ENCODE measurements at regions not wholly inside any gene's neighbourhood (a gene's known extent, or its start where the extent isn't known, plus 50 kb on each side); places are given as distances from the start of the nearest gene placed in this dataset.
"Not testable (repeated sequence)": the region's sequence is repeated elsewhere in the genome, so short reads cannot be mapped to it uniquely, and the experiment has no call there.

- TF ChIP-seq CTCF (IDR thresholded peaks at IDR 0.05; ENCODE audit: low read depth, low read length, missing control alignments), result no peak
- no peak overlapping the region for H3K4me3 ChIP-seq (replicated peaks; ENCODE audit: low read depth, low read length)
Measured at GRCh38 chr5:61231813-61232212, 69.5 kb upstream of the SMIM15 start.

GRCh38 chr5:61232490-61233050 lies 70.3 kb upstream of the SMIM15 start:
- no peak for TF ChIP-seq CTCF (IDR thresholded peaks at IDR 0.05; ENCODE audit: low read depth, low read length, missing control alignments)

More at GRCh38 chr5:61231813-61232212, 69.5 kb upstream of the SMIM15 start:
- no peak for DNase-seq (ENCODE audit: extremely low read depth, low read depth)

GRCh38 chr5:61234019-61234418 lies 71.8 kb upstream of the SMIM15 start:
- H3K4me3 ChIP-seq (replicated peaks; ENCODE audit: low read depth, low read length), result no peak overlapping the region
- TF ChIP-seq CTCF (IDR thresholded peaks at IDR 0.05; ENCODE audit: low read depth, low read length, missing control alignments), result no peak
- DNase-seq (ENCODE audit: extremely low read depth, low read depth), result no peak

More at GRCh38 chr5:61232490-61233050, 70.3 kb upstream of the SMIM15 start:
- no peak overlapping the region for H3K4me3 ChIP-seq (replicated peaks; ENCODE audit: low read depth, low read length)
- DNase-seq (ENCODE audit: extremely low read depth, low read depth), result no peak

GRCh38 chr5:61236715-61237114 lies 74.4 kb upstream of the SMIM15 start:
- not testable (repeated sequence) for DNase-seq (ENCODE audit: extremely low read depth, low read depth); H3K4me3 ChIP-seq (replicated peaks; ENCODE audit: low read depth, low read length)

- no peak overlapping the region for H3K4me3 ChIP-seq (replicated peaks; ENCODE audit: low read depth, low read length)
- TF ChIP-seq CTCF (IDR thresholded peaks at IDR 0.05; ENCODE audit: low read depth, low read length, missing control alignments), result no peak
- DNase-seq (ENCODE audit: extremely low read depth, low read depth), result no peak
Measured at GRCh38 chr5:61245486-61245885, 83.2 kb upstream of the SMIM15 start.

- TF ChIP-seq CTCF (IDR thresholded peaks at IDR 0.05; ENCODE audit: low read depth, low read length, missing control alignments), result no peak
- no peak overlapping the region for H3K4me3 ChIP-seq (replicated peaks; ENCODE audit: low read depth, low read length)
- DNase-seq (ENCODE audit: extremely low read depth, low read depth), result no peak
Measured at GRCh38 chr5:61245936-61246335, 83.7 kb upstream of the SMIM15 start.

GRCh38 chr5:61246768-61247307 lies 84.6 kb upstream of the SMIM15 start:
- no peak for DNase-seq (ENCODE audit: extremely low read depth, low read depth)
- no peak for TF ChIP-seq CTCF (IDR thresholded peaks at IDR 0.05; ENCODE audit: low read depth, low read length, missing control alignments)
- H3K4me3 ChIP-seq (replicated peaks; ENCODE audit: low read depth, low read length), result no peak overlapping the region
